Left ventricle myocardium superior (tissue), 1 donor: ENCODE measurements at regions not wholly inside any gene's neighbourhood (a gene's known extent, or its start where the extent isn't known, plus 50 kb on each side); places are given as distances from the start of the nearest gene placed in this dataset.

Experiments used
- ATAC-seq: fragments of 200-7000 bp; cut with Tn5 transposase; one replicate; pipeline ENCODE4 v1.9.1; 2020; ENCODE audit warnings: mild to moderate bottlenecking, moderate library complexity
- DNase-seq: peaks from one replicate; pipeline ENCODE4 v3.0.0-alpha.2; 2020
- intact Hi-C: fragments of 100-400 bp; cut with micrococcal nuclease; formaldehyde crosslinking; loops from one replicate; pipeline ENCODE4 v1.11.0; 2022
- donor health status: DM: no; HTN: yes; CAD: no; lungs with severe emphysema.

GRCh38 chr10:18988338-18988737, 60.3 kb upstream of the MALRD1 start:
- intact Hi-C loops, result no loop called here
- ATAC-seq, result no peak
- DNase-seq, result no peak
